ENCODE measurements at regions not wholly inside any gene's neighbourhood (a gene's known extent, or its start where the extent isn't known, plus 50 kb on each side); places are given as distances from the start of the nearest gene placed in this dataset.

DNA sequence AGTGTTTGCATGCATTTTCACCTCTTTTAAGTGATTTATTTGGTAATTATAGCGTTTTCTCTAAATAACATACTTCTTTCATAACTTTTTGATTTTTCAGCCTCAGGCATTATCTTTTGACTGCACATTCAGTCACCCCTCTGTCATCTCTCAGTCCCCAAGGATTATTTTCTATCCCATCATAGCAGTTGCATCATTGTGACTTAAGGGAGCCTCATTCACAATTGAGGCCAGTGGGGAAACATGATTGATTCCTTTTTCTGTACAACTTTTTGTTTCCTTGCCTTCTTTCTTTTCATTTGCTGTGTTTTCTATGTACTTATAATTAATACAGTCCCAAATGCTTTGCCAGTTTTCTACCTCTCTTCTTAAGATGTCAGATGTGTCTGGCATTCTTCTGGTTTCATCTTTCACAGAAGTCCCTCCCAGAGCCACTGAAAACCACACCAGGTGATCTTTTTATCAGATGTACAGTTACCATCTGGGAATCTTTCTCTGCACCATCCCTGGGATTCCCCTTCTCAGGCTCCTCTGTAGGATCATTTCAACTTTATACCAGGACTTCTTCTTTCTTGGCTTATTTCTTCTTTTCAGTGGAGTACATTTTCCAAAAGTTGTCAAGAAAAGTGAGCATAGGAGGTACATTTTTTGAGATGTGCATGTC, 151.4 kb downstream of the RAP2B start:
- DNase-seq (ENCODE audit: low spot score), result no peak

GRCh38 chr3:153314038-153314437, 152.0 kb downstream of the RAP2B start:
- DNase-seq (ENCODE audit: low spot score), result no peak

GRCh38 chr3:153315781-153316180, 153.8 kb downstream of the RAP2B start:
- DNase-seq (ENCODE audit: low spot score), result no peak

GRCh38 chr3:153319705-153320554, 157.9 kb downstream of the RAP2B start:
- no peak for DNase-seq (ENCODE audit: low spot score)

DNA sequence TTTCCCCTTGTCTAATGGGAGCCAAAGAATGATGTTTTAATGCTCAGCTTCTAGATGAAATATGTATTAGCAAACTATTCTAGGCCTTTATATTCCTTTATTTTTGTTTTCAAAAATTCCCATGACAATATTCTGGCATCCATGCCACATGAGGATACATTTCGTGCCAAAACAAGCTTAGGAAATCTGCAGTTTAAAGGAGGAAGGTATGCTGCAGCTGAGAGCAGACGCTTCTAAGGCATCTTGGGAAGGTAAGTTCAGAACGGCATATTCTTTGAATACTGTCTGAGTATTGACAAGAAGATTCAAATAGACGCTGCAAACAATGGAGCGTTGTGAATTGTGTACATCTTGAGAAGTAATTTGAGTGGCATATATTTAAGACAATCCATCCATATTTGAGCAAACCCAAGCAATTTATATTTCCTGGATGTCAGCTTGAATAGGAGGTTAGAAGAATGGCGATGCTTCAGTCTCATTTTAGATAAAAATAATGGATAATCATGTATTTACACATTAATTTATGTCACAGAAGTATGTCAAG, 158.6 kb downstream of the RAP2B start:
- DNase-seq (ENCODE audit: low spot score), result no peak

DNA sequence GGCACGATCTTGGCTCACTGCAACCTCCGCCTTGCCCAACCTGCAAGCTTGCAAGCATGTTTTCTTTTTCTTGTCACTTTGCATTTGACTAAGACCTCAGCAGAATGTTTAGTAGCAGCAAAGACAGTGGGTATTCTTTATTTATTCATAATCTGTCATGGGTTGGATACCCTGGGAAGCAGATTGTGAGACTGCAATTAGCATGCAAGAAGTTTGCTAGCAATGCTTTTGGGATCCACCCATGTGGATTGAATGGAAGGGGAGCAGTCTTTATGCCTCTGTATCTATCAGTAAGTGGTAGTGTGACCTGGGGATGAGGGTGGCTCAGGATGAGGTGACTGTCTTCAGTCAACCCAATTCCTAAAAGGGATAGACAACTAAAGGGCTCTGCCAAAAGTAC, 166.7 kb downstream of the RAP2B start:
- DNase-seq (ENCODE audit: low spot score), result no peak

GRCh38 chr3:153330901-153331300, 168.9 kb downstream of the RAP2B start:
- DNase-seq (ENCODE audit: low spot score), result no peak

- DNase-seq (ENCODE audit: low spot score), result no peak
Observed at GRCh38 chr3:153331676-153332075, 169.7 kb downstream of the RAP2B start.

DNA sequence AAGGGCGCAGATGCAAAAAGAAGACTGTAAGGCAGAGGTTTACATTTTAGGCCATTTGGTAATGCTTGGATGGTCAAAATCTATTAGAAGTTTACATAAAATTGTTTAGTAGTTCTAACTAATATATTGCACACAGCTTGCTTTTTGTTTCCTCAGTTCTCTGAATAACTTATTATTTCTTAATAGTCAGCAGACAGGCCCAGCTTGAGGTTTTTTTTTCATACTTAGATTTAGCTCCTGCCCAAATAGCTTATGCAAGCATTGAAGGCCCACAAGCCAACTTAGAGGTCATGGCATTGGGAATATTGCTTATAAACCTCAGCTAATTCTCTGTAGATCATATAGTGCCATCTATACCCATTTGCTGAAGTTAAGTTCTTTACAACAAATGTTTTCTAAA, 172.5 kb downstream of the RAP2B start:
- no peak for DNase-seq (ENCODE audit: low spot score)

GRCh38 chr3:153337369-153337768, 175.3 kb downstream of the RAP2B start:
- DNase-seq (ENCODE audit: low spot score), result no peak

- DNase-seq (ENCODE audit: low spot score), result no peak
Observed at GRCh38 chr3:153338487-153338886, 176.5 kb downstream of the RAP2B start.

- no peak for DNase-seq (ENCODE audit: low spot score)
Observed at GRCh38 chr3:153339065-153339464, 177.0 kb downstream of the RAP2B start.

GRCh38 chr3:153343988-153344782, 182.2 kb downstream of the RAP2B start:
- DNase-seq (ENCODE audit: low spot score), result no peak

DNA sequence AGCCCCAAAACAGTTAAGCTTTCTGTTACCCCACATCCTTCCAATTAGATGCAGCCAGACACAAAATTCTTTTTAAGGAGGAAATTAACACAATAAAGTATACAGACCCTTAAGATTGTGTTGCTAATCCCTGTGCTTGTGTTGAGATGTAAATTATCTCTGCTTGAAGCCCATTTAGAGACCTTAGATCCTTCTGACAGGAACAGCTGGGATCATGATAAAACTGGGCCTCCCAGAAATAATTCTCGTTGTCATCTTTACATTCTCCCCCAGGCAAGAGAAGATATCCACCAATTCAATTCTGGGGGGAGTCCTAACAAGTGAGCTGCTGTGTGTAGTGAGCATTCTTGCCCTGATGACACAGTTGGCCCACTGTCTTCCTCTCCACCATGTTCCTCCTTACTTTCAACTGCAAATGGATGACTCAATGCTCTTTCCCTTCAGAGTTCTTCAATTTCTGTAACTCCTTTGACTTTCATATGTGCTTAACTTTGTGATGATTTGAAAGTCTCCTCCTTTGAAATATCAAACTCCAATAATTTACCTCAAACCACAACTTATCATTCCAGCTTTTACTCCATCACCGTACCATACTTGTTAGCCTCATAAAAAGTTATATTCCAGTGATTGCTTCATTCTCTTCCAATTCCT, 186.6 kb downstream of the RAP2B start:
- no peak for DNase-seq (ENCODE audit: low spot score)

GRCh38 chr3:153349108-153349499, 187.1 kb downstream of the RAP2B start:
- no peak for DNase-seq (ENCODE audit: low spot score)

DNA sequence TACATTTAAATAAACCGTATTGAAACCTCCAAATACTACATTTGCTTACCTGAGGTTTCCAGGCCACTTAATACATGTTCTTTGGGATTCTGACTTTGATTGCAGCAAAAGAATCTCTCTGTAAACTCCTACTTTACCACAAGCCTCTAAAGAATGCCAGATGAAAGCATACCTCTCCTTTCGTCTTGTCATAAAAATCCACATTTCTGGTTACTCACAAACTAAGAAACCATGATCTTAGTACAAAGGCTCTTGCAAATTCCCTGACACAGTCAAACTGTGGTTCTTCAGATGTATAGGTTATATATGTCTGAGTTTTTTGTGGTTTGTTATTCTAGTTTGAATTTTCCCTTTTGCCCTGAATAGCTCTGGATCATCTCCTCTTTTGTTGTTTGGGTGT, 188.4 kb downstream of the RAP2B start:
- no peak for DNase-seq (ENCODE audit: low spot score)

DNA sequence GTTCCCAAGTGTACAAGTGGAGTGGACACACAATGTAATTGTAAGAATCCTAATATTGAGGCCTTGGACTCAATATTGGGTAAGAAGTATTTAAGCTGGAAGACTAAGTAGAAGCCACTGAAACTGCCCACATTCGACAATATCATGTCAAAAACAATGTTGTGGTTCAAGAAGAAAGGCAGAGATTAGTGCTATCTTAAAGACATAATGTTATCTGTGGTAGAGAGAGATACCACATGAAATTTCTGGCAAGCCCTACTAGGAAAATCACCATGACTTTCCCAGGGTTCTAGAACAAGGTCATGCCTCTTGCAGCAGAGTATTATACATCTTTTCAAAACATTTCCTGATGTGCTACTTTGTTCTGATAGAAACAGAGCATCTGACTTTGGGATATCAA, 192.6 kb downstream of the RAP2B start:
- DNase-seq (ENCODE audit: low spot score), result no peak

- no peak for DNase-seq (ENCODE audit: low spot score)
Observed at GRCh38 chr3:153355559-153355958, 193.5 kb downstream of the RAP2B start.

- DNase-seq (ENCODE audit: low spot score), result no peak
Observed at GRCh38 chr3:153356908-153357307, 194.9 kb downstream of the RAP2B start.

GRCh38 chr3:153357436-153357835, 195.4 kb downstream of the RAP2B start:
- no peak for DNase-seq (ENCODE audit: low spot score)

- no peak for DNase-seq (ENCODE audit: low spot score)
Observed at GRCh38 chr3:153369561-153370374, 207.7 kb downstream of the RAP2B start.

Data from germinal center (tissue), 1 donor.